Stimulated activated naive B cell treated with anti-CD40 and anti-IgM and Interleukin-4, amounts not matched to agents 10 μg/mL and 1 μg/mL and 100 μg/mL, for 72 hours (primary cell): ENCODE measurements at regions not wholly inside any gene's neighbourhood (a gene's known extent, or its start where the extent isn't known, plus 50 kb on each side); places are given as distances from the start of the nearest gene placed in this dataset.
A peak's percentile ranks its signal among the peaks of the same experiment; 100 is the strongest.

ENCODE experiments used
- ATAC-seq, 2 donors: fragments of 150-1000 bp; cut with Tn5 transposase; replicated peaks; 2 replicates each; pipeline ENCODE4 v1.10.0; 2021; ENCODE audit warnings: moderate library complexity in 1 of 2
- DNase-seq: peaks from one replicate; pipeline ENCODE4 v3.0.0; 2021
- H3K27ac Mint-ChIP-seq: one replicate; pipeline ENCODE4 v1.8.0; 2022; ENCODE audit warnings: mild to moderate bottlenecking, mixed read lengths
- H3K27me3 Mint-ChIP-seq, 2 donors: one replicate each; pipeline ENCODE4 v1.8.0; 2022; ENCODE audit warnings: mixed read lengths in 2 of 2
- H3K36me3 Mint-ChIP-seq, 2 donors: one replicate each; pipeline ENCODE4 v1.8.0; 2022; ENCODE audit warnings: mixed read lengths in 2 of 2, mild to moderate bottlenecking in 1 of 2
- H3K4me1 Mint-ChIP-seq, 2 donors: one replicate each; pipeline ENCODE4 v1.8.0; 2022; ENCODE audit warnings: mixed read lengths in 2 of 2, mild to moderate bottlenecking in 1 of 2
- H3K4me3 Mint-ChIP-seq, 2 donors: one replicate each; pipeline ENCODE4 v1.8.0; 2022; ENCODE audit warnings: mild to moderate bottlenecking in 2 of 2, mixed read lengths in 2 of 2, moderate library complexity in 1 of 2
- H3K9me3 Mint-ChIP-seq, 2 donors: one replicate each; pipeline ENCODE4 v1.8.0; 2022; ENCODE audit warnings: mixed read lengths in 2 of 2, mild to moderate bottlenecking in 1 of 2

DNA sequence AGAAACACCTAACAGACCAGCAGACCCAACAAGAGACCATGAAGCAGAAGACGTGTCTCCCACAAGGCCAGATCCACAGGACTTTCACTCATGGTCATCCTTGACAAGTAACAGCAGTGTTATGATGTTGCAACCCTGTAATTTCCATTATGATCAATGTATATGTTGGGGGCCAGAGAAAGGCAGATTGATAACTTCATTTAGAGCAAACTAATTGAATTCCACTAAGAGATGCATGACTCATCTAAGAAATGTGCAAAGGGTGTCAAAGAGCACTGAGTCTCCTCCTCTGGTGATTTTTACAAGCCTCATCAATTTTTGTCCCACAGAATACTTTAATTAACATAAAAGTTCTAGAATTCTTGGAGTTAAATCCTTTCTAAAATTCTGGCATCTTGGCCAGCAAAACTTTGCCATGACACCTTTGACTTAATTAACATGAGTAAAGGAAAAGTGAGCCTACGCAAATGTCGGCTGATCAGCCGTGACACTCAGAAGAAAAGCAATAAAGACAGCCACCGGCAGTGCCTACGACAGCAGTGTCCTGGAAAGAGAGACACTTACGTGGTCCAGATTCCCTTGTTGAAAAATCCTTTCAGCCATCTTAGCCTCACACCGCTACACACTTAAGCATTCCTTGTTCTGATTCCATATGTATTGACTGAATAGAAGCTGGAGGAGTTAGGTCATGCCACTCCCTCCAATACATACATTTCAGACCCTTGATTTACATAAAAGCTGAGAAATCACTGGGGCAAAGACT lies 370.2 kb upstream of the CCDC196 start:
- Mint-ChIP-seq H3K4me1 (no peaks in the 10 kb centered on the region), H3K4me3 (no peak overlapping the region), H3K36me3 (no peaks in the 10 kb centered on the region), H3K9me3 (no peaks in the 10 kb centered on the region), H3K27ac (no peak overlapping the region), H3K27me3 (peaks cover 15 to 16% of the 10 kb centered on the region in 2 donors)
- ATAC-seq (no peak), DNase-seq (no peak)

DNA sequence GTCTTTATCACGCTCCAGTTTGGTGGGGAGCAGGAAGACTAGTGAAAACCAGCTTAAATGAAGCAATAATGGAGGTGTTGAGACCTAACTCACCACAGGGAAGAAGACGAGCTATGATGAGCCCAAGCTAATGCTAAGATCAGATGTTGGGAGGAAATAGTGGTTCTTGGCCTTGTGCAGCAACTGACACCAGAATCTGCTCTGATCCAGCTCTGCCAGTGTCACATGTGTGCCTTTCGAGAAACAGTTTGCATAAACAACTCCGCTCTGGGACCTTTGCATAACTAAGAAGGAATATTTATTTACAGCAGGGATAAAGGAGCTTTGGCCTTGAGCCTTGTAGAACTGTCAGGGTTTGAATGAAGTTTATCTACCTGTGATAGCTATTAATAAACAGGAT lies 369.4 kb upstream of the CCDC196 start:
- H3K27ac Mint-ChIP-seq: no peak overlapping the region

DNA sequence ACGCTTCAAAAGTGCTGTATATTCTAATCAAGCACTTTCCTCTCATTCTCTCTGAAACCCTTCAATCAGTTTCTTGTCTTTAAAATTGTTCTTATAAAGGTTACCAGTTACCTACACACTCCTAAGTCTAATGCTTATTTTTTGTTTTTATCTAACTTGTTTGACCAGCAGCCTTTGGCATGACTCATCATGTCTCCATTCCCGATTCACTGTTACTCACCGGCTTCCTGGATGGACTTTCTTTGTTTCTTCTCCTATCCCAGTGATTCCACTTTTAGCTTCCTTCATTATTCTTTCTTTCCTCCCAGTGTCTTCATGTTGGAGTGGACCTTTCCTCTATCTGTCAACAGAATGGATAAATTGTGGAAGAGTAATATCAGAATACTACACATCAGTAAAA lies 368.6 kb upstream of the CCDC196 start:
- Mint-ChIP-seq H3K27ac (no peak overlapping the region), H3K4me3 (no peak overlapping the region), H3K9me3 (no peaks in the 10 kb centered on the region), H3K4me1 (no peaks in the 10 kb centered on the region), H3K36me3 (no peaks in the 10 kb centered on the region), H3K27me3 (peaks cover 12 to 20% of the 10 kb centered on the region in 2 donors)
- DNase-seq (no peak), ATAC-seq (no peak)

More for the DNA sequence above, 369.4 kb upstream of the CCDC196 start:
- Mint-ChIP-seq H3K4me1 (no peaks in the 10 kb centered on the region), H3K27me3 (peaks cover 12 to 16% of the 10 kb centered on the region in 2 donors), H3K4me3 (no peak overlapping the region), H3K9me3 (no peaks in the 10 kb centered on the region), H3K36me3 (no peaks in the 10 kb centered on the region)
- no peak for DNase-seq
- ATAC-seq: no peak

DNA sequence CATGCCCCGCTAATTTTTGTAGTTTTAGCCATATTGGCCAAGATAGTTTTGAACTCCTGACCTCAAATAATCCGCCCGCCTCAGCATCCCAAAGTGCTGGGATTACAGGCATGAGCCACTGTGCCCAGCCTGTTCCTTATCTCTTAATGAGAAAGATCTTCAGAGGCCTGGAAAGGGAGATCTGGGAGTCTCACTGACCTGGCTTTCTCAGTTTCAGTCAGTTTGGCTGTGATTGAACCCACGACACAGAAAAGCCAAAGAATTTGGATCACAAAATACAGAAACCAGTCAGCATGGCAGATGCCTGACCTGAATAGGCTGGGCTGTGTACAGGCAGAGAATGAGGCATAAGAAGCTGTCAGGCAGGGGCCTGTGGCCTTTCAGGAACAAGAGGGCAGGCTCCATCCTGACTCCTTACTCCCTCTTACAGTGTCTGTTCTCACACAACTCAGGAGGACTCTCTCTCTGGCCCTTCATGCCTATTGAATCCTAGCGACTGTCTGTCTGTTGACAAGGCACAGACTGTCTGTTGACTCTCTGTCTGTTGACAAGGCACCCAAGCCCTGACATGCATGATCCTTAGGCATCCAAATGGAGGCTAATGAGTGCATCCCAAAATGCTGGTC lies 366.5 kb upstream of the CCDC196 start:
- H3K4me1 Mint-ChIP-seq: no peaks in the 10 kb centered on the region
- ATAC-seq (no peak), DNase-seq (no peak)
- H3K27me3 Mint-ChIP-seq: peaks cover 13 to 22% of the 10 kb centered on the region in 2 donors
- no peak overlapping the region for H3K27ac Mint-ChIP-seq
- H3K9me3 Mint-ChIP-seq: no peaks in the 10 kb centered on the region
- no peaks in the 10 kb centered on the region for H3K36me3 Mint-ChIP-seq
- H3K4me3 Mint-ChIP-seq: no peak overlapping the region

DNA sequence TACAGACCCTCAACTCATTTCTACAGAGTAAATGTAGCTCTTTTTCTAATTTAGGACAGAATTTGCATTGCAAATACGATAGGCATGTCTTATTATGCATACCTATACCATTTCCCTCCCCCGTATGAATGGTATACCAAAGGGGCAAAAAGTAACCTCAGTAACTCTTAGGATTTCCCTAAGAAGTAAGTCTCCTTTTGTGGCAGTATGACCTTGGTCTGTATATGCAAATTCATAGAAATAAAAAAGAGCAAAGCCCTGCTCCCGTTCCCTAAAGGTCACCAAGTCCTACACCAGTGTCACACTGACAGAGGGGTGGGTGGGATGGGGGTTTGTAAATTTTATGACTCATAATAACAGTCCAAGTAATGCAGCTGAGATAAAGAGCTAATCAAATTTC lies 365.8 kb upstream of the CCDC196 start:
- DNase-seq (no peak), ATAC-seq (peak; percentile 69 to 73)
- H3K27me3 Mint-ChIP-seq: peaks cover 16 to 20% of the 10 kb centered on the region in 2 donors
- H3K4me3 Mint-ChIP-seq: no peak overlapping the region
- H3K9me3 Mint-ChIP-seq: no peaks in the 10 kb centered on the region
- H3K36me3 Mint-ChIP-seq: no peaks in the 10 kb centered on the region
- no peaks in the 10 kb centered on the region for H3K4me1 Mint-ChIP-seq
- no peak overlapping the region for H3K27ac Mint-ChIP-seq

DNA sequence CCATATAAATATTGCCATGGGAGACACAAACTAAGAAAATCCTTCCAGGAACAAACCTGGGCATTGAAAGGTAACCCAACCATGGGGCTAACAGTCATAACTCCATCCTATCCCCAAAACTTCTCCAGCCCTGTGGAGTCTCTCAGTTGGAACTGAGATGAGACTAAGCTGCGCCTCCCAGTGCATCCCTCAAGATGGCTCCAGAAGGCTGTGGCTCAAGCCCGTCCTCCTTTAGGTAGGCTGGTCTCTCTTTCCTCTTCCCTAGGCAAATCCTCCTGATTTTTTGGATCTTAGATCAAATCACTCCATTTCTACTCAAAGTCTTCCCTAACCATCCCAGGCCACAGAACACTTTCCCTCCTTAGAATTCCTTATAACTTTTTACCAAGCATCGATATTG lies 364.3 kb upstream of the CCDC196 start:
- ATAC-seq (no peak), DNase-seq (no peak)
- H3K27me3 Mint-ChIP-seq: peaks cover 16 to 31% of the 10 kb centered on the region in 2 donors
- H3K9me3 Mint-ChIP-seq: no peaks in the 10 kb centered on the region
- no peak overlapping the region for H3K4me3 Mint-ChIP-seq
- no peak overlapping the region for H3K27ac Mint-ChIP-seq
- H3K4me1 Mint-ChIP-seq: no peaks in the 10 kb centered on the region
- H3K36me3 Mint-ChIP-seq: no peaks in the 10 kb centered on the region

DNA sequence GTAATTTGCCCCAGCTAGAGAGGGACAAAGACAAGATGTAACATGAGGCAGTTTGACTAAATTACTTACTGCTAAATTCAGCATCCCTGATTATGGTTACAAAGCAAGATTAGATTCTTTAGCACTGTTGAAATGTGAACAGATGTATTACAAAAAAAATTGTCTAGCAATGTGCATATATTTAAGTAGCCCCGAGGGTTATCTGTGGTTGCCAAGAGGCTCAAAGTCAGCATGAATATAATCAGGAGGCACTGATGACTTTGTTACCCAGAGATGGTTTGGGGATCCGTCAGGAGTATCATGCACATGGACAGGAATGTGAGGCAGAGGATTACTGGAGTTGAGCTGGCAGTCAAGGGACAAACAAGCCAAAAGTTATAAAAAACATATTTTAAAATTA lies 356.9 kb upstream of the CCDC196 start:
- no peaks in the 10 kb centered on the region for H3K4me1 Mint-ChIP-seq
- H3K4me3 Mint-ChIP-seq: no peak overlapping the region
- H3K27me3 Mint-ChIP-seq: peaks cover 14 to 17% of the 10 kb centered on the region in 2 donors
- no peaks in the 10 kb centered on the region for H3K36me3 Mint-ChIP-seq
- DNase-seq (no peak), ATAC-seq (no peak)
- H3K9me3 Mint-ChIP-seq: no peaks in the 10 kb centered on the region
- no peak overlapping the region for H3K27ac Mint-ChIP-seq

DNA sequence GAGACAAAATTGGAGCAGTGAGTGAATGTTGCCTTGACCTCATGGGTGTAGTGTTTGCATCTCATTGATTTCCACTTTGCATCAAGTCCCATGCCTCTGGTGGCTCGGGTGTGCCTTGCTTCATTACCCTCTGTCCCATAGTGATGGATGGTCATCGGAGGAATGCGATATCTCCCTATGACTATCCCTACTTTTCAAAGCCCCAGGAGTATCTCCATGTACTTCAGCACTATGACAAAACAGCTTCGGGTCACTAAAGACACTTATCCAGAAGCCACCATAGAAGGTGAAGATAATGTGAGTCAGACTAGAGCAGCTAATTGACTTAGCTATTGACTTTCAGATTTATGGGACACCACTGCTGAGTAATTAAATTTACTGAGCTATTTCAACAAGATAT lies 355.1 kb upstream of the CCDC196 start:
- Mint-ChIP-seq H3K36me3 (no peaks in the 10 kb centered on the region), H3K27ac (no peak overlapping the region), H3K4me1 (no peaks in the 10 kb centered on the region), H3K4me3 (no peak overlapping the region), H3K9me3 (no peaks in the 10 kb centered on the region), H3K27me3 (peaks cover 4 to 10% of the 10 kb centered on the region in 2 donors)
- DNase-seq: no peak
- no peak for ATAC-seq

DNA sequence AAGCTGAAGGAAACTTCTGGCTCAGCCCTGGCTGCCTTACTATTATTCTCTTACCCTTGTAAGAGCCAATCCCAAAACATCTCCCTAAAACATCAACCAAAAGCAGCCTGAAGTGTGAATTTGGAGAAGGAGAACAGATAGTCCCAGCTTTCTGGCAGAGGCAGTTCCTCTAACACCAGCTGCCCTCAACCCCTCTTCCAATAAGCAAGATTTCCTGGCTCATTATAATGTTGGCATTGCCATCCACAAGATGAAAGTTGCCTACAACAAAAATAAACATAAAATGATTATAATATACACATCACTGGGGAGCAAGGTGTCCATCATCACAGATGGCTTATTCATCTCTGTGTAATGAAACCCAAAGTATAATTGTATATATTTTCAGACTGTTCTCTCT lies 352.5 kb upstream of the CCDC196 start:
- peaks cover 0 to 2% of the 10 kb centered on the region in 2 donors for H3K27me3 Mint-ChIP-seq
- H3K4me3 Mint-ChIP-seq: no peak overlapping the region
- H3K9me3 Mint-ChIP-seq: no peaks in the 10 kb centered on the region
- H3K4me1 Mint-ChIP-seq: no peaks in the 10 kb centered on the region
- no peaks in the 10 kb centered on the region for H3K36me3 Mint-ChIP-seq
- ATAC-seq: no peak
- no peak for DNase-seq
- H3K27ac Mint-ChIP-seq: no peak overlapping the region

DNA sequence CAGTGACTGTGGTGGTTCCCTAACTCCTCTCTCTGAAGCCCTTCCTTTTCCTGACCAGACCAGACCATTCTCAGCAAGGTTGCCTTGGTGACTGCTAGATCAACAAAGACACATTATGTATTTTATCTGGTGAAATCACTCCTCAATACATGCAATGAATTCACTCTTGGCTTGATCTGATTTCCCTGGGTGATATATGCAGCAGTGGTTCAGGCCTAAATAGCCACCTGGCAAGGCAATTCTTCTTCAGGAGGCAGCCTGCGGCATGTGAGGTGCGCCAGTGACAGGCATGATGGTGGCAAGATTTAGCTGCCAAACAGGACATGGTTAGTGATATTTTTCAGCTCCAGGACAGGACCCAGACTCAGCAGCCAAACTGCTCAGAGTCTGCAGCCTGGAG lies 350.3 kb upstream of the CCDC196 start:
- Mint-ChIP-seq H3K27me3 (no peaks in the 10 kb centered on the region), H3K27ac (no peak overlapping the region), H3K9me3 (no peaks in the 10 kb centered on the region), H3K4me3 (no peak overlapping the region), H3K36me3 (no peaks in the 10 kb centered on the region), H3K4me1 (no peaks in the 10 kb centered on the region)
- ATAC-seq (no peak), DNase-seq (no peak)

DNA sequence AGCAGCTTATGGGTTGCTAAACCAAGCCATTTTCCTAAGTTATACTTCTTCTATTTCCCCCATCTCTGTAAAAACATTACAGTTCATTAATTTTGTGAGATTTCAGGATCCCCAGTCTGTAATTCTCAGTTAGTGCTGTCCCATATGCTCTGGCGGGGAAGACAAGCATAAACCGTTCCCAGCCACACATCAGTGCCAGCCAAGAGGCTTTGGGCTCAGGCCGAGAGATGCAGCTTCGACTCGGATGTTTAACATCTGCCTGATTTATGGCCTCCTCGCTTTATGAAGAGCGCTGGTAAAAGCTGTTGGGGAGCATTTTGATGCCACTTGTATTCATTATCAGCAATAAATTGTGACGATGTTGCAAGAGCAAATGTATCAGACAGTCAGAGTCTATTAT lies 349.1 kb upstream of the CCDC196 start:
- no peak overlapping the region for H3K4me3 Mint-ChIP-seq
- H3K36me3 Mint-ChIP-seq: no peaks in the 10 kb centered on the region
- DNase-seq: no peak
- no peaks in the 10 kb centered on the region for H3K27me3 Mint-ChIP-seq
- no peak overlapping the region for H3K27ac Mint-ChIP-seq
- no peaks in the 10 kb centered on the region for H3K9me3 Mint-ChIP-seq
- no peak for ATAC-seq
- no peaks in the 10 kb centered on the region for H3K4me1 Mint-ChIP-seq

DNA sequence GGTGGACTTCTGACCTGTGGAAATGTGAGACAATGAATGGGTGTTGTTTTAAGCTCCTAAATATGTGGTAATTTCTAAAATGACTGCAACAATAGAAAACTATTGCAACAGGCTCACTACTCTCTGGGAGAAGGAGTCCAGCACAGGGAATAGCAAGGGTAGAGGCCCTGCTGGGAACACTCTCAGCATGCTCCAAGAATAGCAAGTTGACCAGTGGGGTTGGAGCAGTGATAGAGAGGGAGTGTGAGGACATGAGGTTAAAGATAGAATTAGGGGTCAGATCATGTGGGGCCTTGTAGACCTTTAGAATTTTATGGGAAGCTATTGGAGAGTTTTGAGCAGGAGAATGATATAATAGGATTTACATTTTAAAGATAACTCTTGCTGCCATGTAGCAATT lies 346.7 kb upstream of the CCDC196 start:
- H3K27ac Mint-ChIP-seq: no peak overlapping the region

DNA sequence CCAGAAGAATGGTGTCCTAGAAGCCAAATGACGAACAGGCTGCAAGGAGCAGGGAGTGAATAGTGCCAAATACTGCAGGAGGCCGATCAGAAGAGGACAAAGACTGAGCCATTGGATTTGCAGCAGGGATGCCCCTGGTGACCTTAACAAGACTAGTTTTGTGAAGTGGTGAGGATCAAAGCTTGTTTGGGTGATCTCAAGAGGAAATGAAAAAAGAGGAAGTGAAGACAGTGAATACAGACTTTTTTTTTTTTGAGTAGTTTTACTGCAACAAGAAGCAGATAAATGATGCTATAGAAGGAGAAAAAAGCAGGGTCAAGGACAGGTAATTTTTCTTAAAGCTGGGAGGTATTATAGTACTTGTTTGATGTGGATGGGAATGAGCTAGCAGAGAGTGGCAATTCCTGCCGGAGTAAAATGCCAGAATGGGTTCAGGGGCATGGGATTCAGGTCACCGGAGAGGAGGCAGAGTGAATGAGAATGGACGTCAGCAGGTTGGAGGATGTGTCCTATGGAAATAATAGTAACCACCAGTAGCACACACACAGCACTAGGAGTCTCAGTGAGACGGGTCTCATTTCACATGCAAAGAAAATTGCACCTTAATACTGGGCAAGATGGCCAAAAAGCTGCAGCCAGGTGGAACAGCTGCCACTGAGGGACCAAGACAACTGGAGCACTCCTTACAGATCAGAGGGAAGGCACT lies 345.8 kb upstream of the CCDC196 start:
- Mint-ChIP-seq H3K4me1 (peaks cover 11 to 16% of the 10 kb centered on the region in 2 donors), H3K4me3 (no peak overlapping the region), H3K27me3 (peaks cover 11 to 15% of the 10 kb centered on the region in 2 donors), H3K36me3 (no peaks in the 10 kb centered on the region), H3K9me3 (peaks cover 4 to 8% of the 10 kb centered on the region in 2 donors), H3K27ac (no peak overlapping the region)
- DNase-seq (no peak), ATAC-seq (peak; percentile 85 to 86)

More for the DNA sequence above, 346.7 kb upstream of the CCDC196 start:
- no peak overlapping the region for H3K4me3 Mint-ChIP-seq
- peaks cover 3 to 6% of the 10 kb centered on the region in 2 donors for H3K27me3 Mint-ChIP-seq
- no peaks in the 10 kb centered on the region for H3K36me3 Mint-ChIP-seq
- ATAC-seq (no peak), DNase-seq (no peak)
- peaks cover 11 to 14% of the 10 kb centered on the region in 2 donors for H3K4me1 Mint-ChIP-seq
- peaks cover 0 to 3% of the 10 kb centered on the region in 2 donors for H3K9me3 Mint-ChIP-seq

DNA sequence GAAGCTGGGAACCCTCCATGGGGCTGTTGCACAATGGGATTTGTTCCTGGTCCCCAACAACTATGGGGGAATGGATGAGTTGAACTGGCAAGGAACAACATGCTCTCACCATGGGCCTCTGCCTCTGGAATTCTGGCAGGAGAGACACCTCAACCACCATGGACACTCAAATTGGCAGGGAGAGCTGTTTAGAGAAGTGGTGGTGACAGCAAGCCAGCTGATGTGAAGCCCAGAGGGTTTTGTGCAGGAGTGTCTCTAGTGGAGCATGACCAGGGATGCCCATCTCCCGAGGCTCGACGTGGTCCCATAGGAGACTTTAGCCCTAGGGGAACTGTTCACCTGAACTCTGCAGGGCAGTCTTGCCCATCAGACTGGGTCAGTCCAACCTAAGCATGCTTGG lies 345.2 kb upstream of the CCDC196 start:
- peaks cover 4 to 8% of the 10 kb centered on the region in 2 donors for H3K9me3 Mint-ChIP-seq
- ATAC-seq (no peak), DNase-seq (no peak)
- no peak overlapping the region for H3K4me3 Mint-ChIP-seq
- no peaks in the 10 kb centered on the region for H3K36me3 Mint-ChIP-seq
- H3K27me3 Mint-ChIP-seq: peaks cover 11 to 15% of the 10 kb centered on the region in 2 donors
- peaks cover 11 to 16% of the 10 kb centered on the region in 2 donors for H3K4me1 Mint-ChIP-seq
- no peak overlapping the region for H3K27ac Mint-ChIP-seq

DNA sequence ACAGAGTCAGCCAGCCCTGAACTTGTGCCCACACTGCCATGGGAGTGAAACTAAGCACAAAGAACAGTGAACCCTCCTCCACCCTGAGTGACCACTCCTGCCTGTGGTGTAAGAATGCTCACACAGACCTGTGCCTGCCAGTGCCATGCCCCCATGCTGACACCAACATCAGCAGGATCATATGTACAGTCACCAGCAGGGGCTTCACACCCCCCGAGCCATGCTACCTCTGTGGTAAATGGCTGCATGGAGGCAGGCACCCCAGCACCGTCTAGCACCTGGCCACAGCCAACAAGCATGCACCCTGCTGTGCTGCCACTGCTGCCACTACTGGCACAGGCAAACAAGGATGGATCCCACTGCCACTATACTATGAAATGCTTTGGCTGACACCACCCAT lies 344.4 kb upstream of the CCDC196 start:
- no peak overlapping the region for H3K4me3 Mint-ChIP-seq
- peaks cover 4 to 8% of the 10 kb centered on the region in 2 donors for H3K9me3 Mint-ChIP-seq
- peaks cover 12 to 21% of the 10 kb centered on the region in 2 donors for H3K27me3 Mint-ChIP-seq
- peaks cover 11 to 16% of the 10 kb centered on the region in 2 donors for H3K4me1 Mint-ChIP-seq
- ATAC-seq (no peak), DNase-seq (no peak)
- H3K36me3 Mint-ChIP-seq: no peaks in the 10 kb centered on the region
- H3K27ac Mint-ChIP-seq: no peak overlapping the region
